MCF 10A (cell line): ENCODE measurements at regions not wholly inside any gene's neighbourhood (a gene's known extent, or its start where the extent isn't known, plus 50 kb on each side); places are given as distances from the start of the nearest gene placed in this dataset.
A peak's percentile ranks its signal among the peaks of the same experiment; 100 is the strongest.

Source experiments
- BruUV-seq: library from RNA; stranded (reverse); fragments of 400-500 nt; replicated peaks from 2 replicates; lab custom pipeline; 2021; lab: Mats Ljungman, UMichigan
- CTCF ChIA-PET: fragments of 300-600 bp; sonication (Branson Sonifier 250); formaldehyde crosslinking; extraction: SDS; loops from one replicate; lab custom pipeline; 2021; ENCODE audit warnings: antibody characterized with exemption, inconsistent platforms; lab: Yijun Ruan, JAX
- POLR2A ChIA-PET: fragments of 300-600, 350-650 bp; sonication (Branson Sonifier 250); formaldehyde crosslinking; extraction: SDS; loops from one replicate; lab custom pipeline; 2020; ENCODE audit warnings: antibody characterized with exemption, inconsistent platforms; lab: Yijun Ruan, JAX
- DNase-seq: peaks from one replicate; pipeline ENCODE4 v3.0.0-alpha.2; 2018; ENCODE audit not compliant: unreplicated experiment
- H3K27ac Mint-ChIP-seq: one replicate; pipeline ENCODE4 v1.8.0; 2022; ENCODE audit warnings: mild to moderate bottlenecking, low read depth, mixed read lengths; ENCODE audit not compliant: unreplicated experiment
- H3K27me3 Mint-ChIP-seq: one replicate; pipeline ENCODE4 v1.8.0; 2022; ENCODE audit warnings: mixed read lengths; ENCODE audit not compliant: insufficient read depth, unreplicated experiment
- H3K36me3 Mint-ChIP-seq: one replicate; pipeline ENCODE4 v1.8.0; 2022; ENCODE audit warnings: mild to moderate bottlenecking, moderate library complexity, mixed read lengths; ENCODE audit not compliant: insufficient read depth, unreplicated experiment
- H3K4me1 Mint-ChIP-seq: one replicate; pipeline ENCODE4 v1.8.0; 2022; ENCODE audit warnings: mixed read lengths; ENCODE audit not compliant: insufficient read depth, unreplicated experiment
- H3K4me3 Mint-ChIP-seq: one replicate; pipeline ENCODE4 v1.8.0; 2022; ENCODE audit warnings: mild to moderate bottlenecking, moderate library complexity, mixed read lengths; ENCODE audit not compliant: unreplicated experiment
- H3K9me3 Mint-ChIP-seq: one replicate; pipeline ENCODE4 v1.8.0; 2022; ENCODE audit warnings: mixed read lengths; ENCODE audit not compliant: unreplicated experiment
- intact Hi-C: fragments of 100-400 bp; cut with micrococcal nuclease; formaldehyde crosslinking; loops from 2 replicates; pipeline ENCODE4 v1.14.1; 2022
- TF ChIP-seq, protein P1 (sequence below): fragments of 200-600 bp; IDR thresholded peaks from one replicate; pipeline ENCODE4 v1.8.0; 2022; ENCODE audit warnings: antibody characterized with exemption, mild to moderate bottlenecking; ENCODE audit not compliant: unreplicated experiment

DNA sequence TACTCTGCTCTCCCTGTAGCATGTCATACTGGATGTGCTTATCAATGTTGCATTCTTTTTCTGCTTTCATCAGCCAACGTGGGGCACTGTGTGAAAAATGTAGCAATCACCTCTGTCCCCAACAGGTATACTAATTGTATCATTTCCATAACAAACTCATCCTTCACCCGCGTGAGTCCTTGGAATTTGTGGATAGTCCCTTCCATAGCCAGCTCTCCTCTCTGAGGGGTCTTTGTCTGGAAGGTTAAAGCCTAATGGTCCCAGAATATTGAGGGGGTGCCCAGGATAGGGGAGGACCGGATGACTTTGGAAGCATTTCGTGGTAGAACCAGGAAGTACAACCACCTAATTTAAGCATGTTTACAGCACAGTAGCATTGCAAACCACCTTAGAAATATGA, 124.6 kb downstream of the FOXB1 start:
- TF ChIP-seq, protein P1, sequence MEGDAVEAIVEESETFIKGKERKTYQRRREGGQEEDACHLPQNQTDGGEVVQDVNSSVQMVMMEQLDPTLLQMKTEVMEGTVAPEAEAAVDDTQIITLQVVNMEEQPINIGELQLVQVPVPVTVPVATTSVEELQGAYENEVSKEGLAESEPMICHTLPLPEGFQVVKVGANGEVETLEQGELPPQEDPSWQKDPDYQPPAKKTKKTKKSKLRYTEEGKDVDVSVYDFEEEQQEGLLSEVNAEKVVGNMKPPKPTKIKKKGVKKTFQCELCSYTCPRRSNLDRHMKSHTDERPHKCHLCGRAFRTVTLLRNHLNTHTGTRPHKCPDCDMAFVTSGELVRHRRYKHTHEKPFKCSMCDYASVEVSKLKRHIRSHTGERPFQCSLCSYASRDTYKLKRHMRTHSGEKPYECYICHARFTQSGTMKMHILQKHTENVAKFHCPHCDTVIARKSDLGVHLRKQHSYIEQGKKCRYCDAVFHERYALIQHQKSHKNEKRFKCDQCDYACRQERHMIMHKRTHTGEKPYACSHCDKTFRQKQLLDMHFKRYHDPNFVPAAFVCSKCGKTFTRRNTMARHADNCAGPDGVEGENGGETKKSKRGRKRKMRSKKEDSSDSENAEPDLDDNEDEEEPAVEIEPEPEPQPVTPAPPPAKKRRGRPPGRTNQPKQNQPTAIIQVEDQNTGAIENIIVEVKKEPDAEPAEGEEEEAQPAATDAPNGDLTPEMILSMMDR, result no peak
- H3K27me3 Mint-ChIP-seq, result no peaks in the 10 kb centered on the region
- ChIA-PET POLR2A (interaction anchor here (0.7 to 2.3 kb wide), 7 partner anchors 9 to 439 kb away, joined by 3 to 20 read pairs (median 4); no protein-coding TSS in a partner anchor), CTCF (interaction anchor here (0.7 to 3.3 kb wide), 8 partner anchors 9 to 233 kb away, joined by 3 to 46 read pairs (median 4); no protein-coding TSS in a partner anchor)
- H3K27ac Mint-ChIP-seq, result no peak overlapping the region
- BruUV-seq, result no TSS peak
- H3K9me3 Mint-ChIP-seq, result no peaks in the 10 kb centered on the region
- H3K36me3 Mint-ChIP-seq, result no peaks in the 10 kb centered on the region
- H3K4me1 Mint-ChIP-seq, result peaks cover 18% of the 10 kb centered on the region
- no peak for DNase-seq
- intact Hi-C loops, result loop anchor here (5.0 kb wide), 1 partner anchor 121 kb away; no protein-coding TSS in a partner anchor
- H3K4me3 Mint-ChIP-seq, result no peak overlapping the region

GRCh38 chr15:60130398-60130797, 126.3 kb downstream of the FOXB1 start:
- H3K4me3 Mint-ChIP-seq, result no peak overlapping the region
- peaks cover 18% of the 10 kb centered on the region for H3K4me1 Mint-ChIP-seq
- DNase-seq, result no peak
- no TSS peak for BruUV-seq
- H3K27me3 Mint-ChIP-seq, result no peaks in the 10 kb centered on the region
- ChIA-PET POLR2A (interaction anchor here (0.6 kb wide), 1 partner anchor 163 kb away, joined by 3 read pairs; no protein-coding TSS in a partner anchor), CTCF (interaction anchor here (1.4 kb wide), 1 partner anchor 196 kb away, joined by 3 read pairs; no protein-coding TSS in a partner anchor)
- TF ChIP-seq, protein P1, result no peak
- intact Hi-C loops, result no loop called here
- H3K27ac Mint-ChIP-seq, result no peak overlapping the region
- H3K36me3 Mint-ChIP-seq, result no peaks in the 10 kb centered on the region
- H3K9me3 Mint-ChIP-seq, result no peaks in the 10 kb centered on the region

- Mint-ChIP-seq H3K4me1 (peaks cover 18% of the 10 kb centered on the region), H3K27me3 (no peaks in the 10 kb centered on the region), H3K36me3 (no peaks in the 10 kb centered on the region), H3K4me3 (no peak overlapping the region), H3K9me3 (no peaks in the 10 kb centered on the region), H3K27ac (no peak overlapping the region)
- intact Hi-C loops, result no loop called here
- ChIA-PET CTCF (interaction anchor here (1.4 kb wide), 1 partner anchor 196 kb away, joined by 3 read pairs; no protein-coding TSS in a partner anchor), POLR2A (interaction anchor here (0.6 kb wide), 1 partner anchor 162 kb away, joined by 3 read pairs; no protein-coding TSS in a partner anchor)
- no peak for DNase-seq
- BruUV-seq, result no TSS peak
- TF ChIP-seq, protein P1, result no peak
These were observed 126.7 kb downstream of the FOXB1 start for GRCh38 chr15:60130821-60131220.

DNA sequence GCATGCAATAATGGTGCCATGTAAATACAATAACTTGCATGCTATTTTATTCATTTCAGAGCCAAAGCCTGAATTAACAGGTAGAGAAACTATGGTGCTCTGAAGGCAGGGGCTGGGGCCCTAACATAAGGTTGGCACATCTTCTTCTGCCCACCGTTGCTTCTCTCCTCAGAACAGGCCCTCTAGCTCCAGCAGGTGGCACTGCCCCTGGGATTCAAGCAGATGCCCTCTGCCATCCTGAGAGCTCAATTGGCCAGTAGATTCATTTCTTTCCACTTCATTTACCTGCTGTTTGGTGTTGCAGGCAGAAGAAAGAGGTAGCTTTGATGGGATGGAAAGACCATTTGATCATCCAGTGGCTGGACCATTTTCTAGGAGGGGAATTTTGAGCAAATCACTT, 130.5 kb downstream of the FOXB1 start:
- BruUV-seq, result no TSS peak
- intact Hi-C loops, result loop anchor here (2.0 kb wide), 1 partner anchor 192 kb away; no protein-coding TSS in a partner anchor
- H3K4me1 Mint-ChIP-seq, result peaks cover 4% of the 10 kb centered on the region
- H3K27ac Mint-ChIP-seq, result no peak overlapping the region
- no peaks in the 10 kb centered on the region for H3K9me3 Mint-ChIP-seq
- ChIA-PET POLR2A (interaction anchor here (0.6 to 0.9 kb wide), 3 partner anchors 42 to 192 kb away, joined by 3 to 4 read pairs (median 3); no protein-coding TSS in a partner anchor), CTCF (interaction anchor here (0.6 to 2.4 kb wide), 7 partner anchors 37 to 383 kb away, joined by 3 to 10 read pairs (median 4); no protein-coding TSS in a partner anchor)
- H3K27me3 Mint-ChIP-seq, result no peaks in the 10 kb centered on the region
- no peaks in the 10 kb centered on the region for H3K36me3 Mint-ChIP-seq
- peak; percentile 24 for DNase-seq
- TF ChIP-seq, protein P1, result peak; percentile 41
- H3K4me3 Mint-ChIP-seq, result no peak overlapping the region
